ENCODE measurements at regions not wholly inside any gene's neighbourhood (a gene's known extent, or its start where the extent isn't known, plus 50 kb on each side); places are given as distances from the start of the nearest gene placed in this dataset.
A peak's percentile ranks its signal among the peaks of the same experiment; 100 is the strongest.
"Not testable (repeated sequence)": the region's sequence is repeated elsewhere in the genome, so short reads cannot be mapped to it uniquely, and the experiment has no call there.

- Histone ChIP-seq H3K27me3 (ENCODE audit: insufficient read depth in 3 of 3, low read length in 2 of 3) (no peaks in the 10 kb centered on the region), H3K4me1 (no peaks in the 10 kb centered on the region), H3K36me3 (ENCODE audit: insufficient read depth in 1 of 2, low read depth in 1 of 2) (no peaks in the 10 kb centered on the region), H3K4me3 (no peak overlapping the region), H3K9me3 (no peaks in the 10 kb centered on the region), H3K27ac (no peak overlapping the region)
- WGBS, 3 donors: 59 to 63% (median 61%) methylated on average over 4 of the region's 4 CpGs
- no peak for ATAC-seq
- DNase-seq: no peak
- intact Hi-C loops (cut with DNase I): no loop called here
- no peak for TF ChIP-seq CTCF (IDR thresholded peaks at IDR 0.05)
These were observed 63.3 kb upstream of the ACTR3 start for GRCh38 chr2:113826346-113827285.

- TF ChIP-seq CTCF (IDR thresholded peaks at IDR 0.05): no peak
- no peak for ATAC-seq
- no peak overlapping the region for H3K4me3 ChIP-seq
- no peaks in the 10 kb centered on the region for H3K9me3 ChIP-seq
- H3K36me3 ChIP-seq (ENCODE audit: insufficient read depth in 1 of 2, low read depth in 1 of 2): no peaks in the 10 kb centered on the region
- no peak for DNase-seq
- no peak overlapping the region for H3K27ac ChIP-seq
- intact Hi-C loops (cut with DNase I): no loop called here
- no peaks in the 10 kb centered on the region for H3K27me3 ChIP-seq (ENCODE audit: insufficient read depth in 3 of 3, low read length in 2 of 3)
- WGBS, 3 donors: 67 to 72% (median 70%) methylated on average over 4 of the region's 4 CpGs
- H3K4me1 ChIP-seq: peaks cover 2% of the 10 kb centered on the region
These were observed 65.9 kb upstream of the ACTR3 start for GRCh38 chr2:113823716-113824595.

- intact Hi-C loops (cut with DNase I): no loop called here
- DNase-seq: no peak
- H3K27ac ChIP-seq: no peak overlapping the region
- WGBS, 3 donors: 55 to 72% (median 59%) methylated on average over 7 of the region's 7 CpGs
- H3K4me3 ChIP-seq: no peak overlapping the region
- H3K4me1 ChIP-seq: peaks cover 5% of the 10 kb centered on the region
- no peaks in the 10 kb centered on the region for H3K9me3 ChIP-seq
- H3K36me3 ChIP-seq (ENCODE audit: insufficient read depth in 1 of 2, low read depth in 1 of 2): no peaks in the 10 kb centered on the region
- H3K27me3 ChIP-seq (ENCODE audit: insufficient read depth in 3 of 3, low read length in 2 of 3): no peaks in the 10 kb centered on the region
- no peak for ATAC-seq
- no peak for TF ChIP-seq CTCF (IDR thresholded peaks at IDR 0.05)
These were observed 65.8 kb upstream of the SLC35F5 start for GRCh38 chr2:113822087-113822815.

GRCh38 chr2:113818382-113818951 lies 62.0 kb upstream of the SLC35F5 start:
- DNase-seq: peak; percentile 21 to 58
- Histone ChIP-seq H3K4me3 (peak overlapping the region; percentile 43), H3K27me3 (ENCODE audit: insufficient read depth in 3 of 3, low read length in 2 of 3) (no peaks in the 10 kb centered on the region), H3K36me3 (ENCODE audit: insufficient read depth in 1 of 2, low read depth in 1 of 2) (no peaks in the 10 kb centered on the region), H3K27ac (peak overlapping the region; percentile 75), H3K9me3 (no peaks in the 10 kb centered on the region), H3K4me1 (peaks cover 5% of the 10 kb centered on the region)
- intact Hi-C loops (cut with DNase I): loop anchor here in 1 of 2 donors (5.0 kb wide), 2 partner anchors 61 to 69 kb away; partner anchors contain the start of gene SLC35F5
- 5 to 8% (median 8%) methylated on average over 10 of the region's 10 CpGs for WGBS, 3 donors
- ATAC-seq: peak; percentile 93 to 99 (median 96)
- no peak for TF ChIP-seq CTCF (IDR thresholded peaks at IDR 0.05)

- H3K4me3 ChIP-seq; H3K27me3 ChIP-seq (ENCODE audit: insufficient read depth in 3 of 3, low read length in 2 of 3); DNase-seq; H3K9me3 ChIP-seq; ATAC-seq; H3K27ac ChIP-seq; H3K4me1 ChIP-seq; H3K36me3 ChIP-seq (ENCODE audit: insufficient read depth in 1 of 2, low read depth in 1 of 2); intact Hi-C loops (cut with DNase I): not testable (repeated sequence)
- WGBS, 3 donors: 78 to 92% (median 86%) methylated on average over 3 of the region's 3 CpGs
These were observed 57.0 kb upstream of the SLC35F5 start for GRCh38 chr2:113813396-113813795.

Measured in psoas muscle (tissue), 7 donors.